ENCODE measurements at regions not wholly inside any gene's neighbourhood (a gene's known extent, or its start where the extent isn't known, plus 50 kb on each side); places are given as distances from the start of the nearest gene placed in this dataset.

DNA sequence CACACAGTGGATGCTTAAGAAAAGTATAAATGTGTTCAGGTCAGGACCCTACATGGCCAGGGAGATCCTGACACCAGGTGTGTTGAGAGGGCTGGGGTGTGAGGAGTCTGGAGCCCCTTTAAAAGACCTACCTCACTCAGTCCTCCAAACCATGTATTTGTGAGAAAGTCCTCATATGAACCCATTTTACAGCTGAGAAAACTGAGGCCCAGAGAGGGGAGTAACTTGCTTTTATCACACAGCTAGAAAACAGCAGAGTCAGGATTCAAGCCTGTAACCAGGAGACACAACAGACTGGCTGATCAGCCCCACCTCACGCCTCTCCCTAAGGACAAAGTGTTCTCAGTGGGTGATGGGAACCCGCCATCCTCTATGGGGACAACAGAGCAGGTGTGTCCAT lies 706.7 kb downstream of the PTPRU start:
- no peak overlapping the region for H3K4me3 ChIP-seq (ENCODE audit: low read depth, low read length)
- in situ Hi-C loops (cut with HindIII; ENCODE audit: low sequenced_read_pairs) = no loop called here
- no peak for DNase-seq (ENCODE audit: low read depth)
- TF ChIP-seq CTCF (IDR thresholded peaks at IDR 0.05; ENCODE audit: low read depth, low read length, missing control alignments) = no peak

- DNase-seq (ENCODE audit: low read depth) = no peak
- TF ChIP-seq CTCF (IDR thresholded peaks at IDR 0.05; ENCODE audit: low read depth, low read length, missing control alignments) = no peak
- in situ Hi-C loops (cut with HindIII; ENCODE audit: low sequenced_read_pairs) = no loop called here
- H3K4me3 ChIP-seq (ENCODE audit: low read depth, low read length) = no peak overlapping the region
Observed at GRCh38 chr1:29939079-29939478, 702.8 kb downstream of the PTPRU start.

GRCh38 chr1:29937356-29937755 lies 701.0 kb downstream of the PTPRU start:
- no peak for DNase-seq (ENCODE audit: low read depth)
- H3K4me3 ChIP-seq (ENCODE audit: low read depth, low read length) = no peak overlapping the region
- no peak for TF ChIP-seq CTCF (IDR thresholded peaks at IDR 0.05; ENCODE audit: low read depth, low read length, missing control alignments)
- in situ Hi-C loops (cut with HindIII; ENCODE audit: low sequenced_read_pairs) = no loop called here

DNA sequence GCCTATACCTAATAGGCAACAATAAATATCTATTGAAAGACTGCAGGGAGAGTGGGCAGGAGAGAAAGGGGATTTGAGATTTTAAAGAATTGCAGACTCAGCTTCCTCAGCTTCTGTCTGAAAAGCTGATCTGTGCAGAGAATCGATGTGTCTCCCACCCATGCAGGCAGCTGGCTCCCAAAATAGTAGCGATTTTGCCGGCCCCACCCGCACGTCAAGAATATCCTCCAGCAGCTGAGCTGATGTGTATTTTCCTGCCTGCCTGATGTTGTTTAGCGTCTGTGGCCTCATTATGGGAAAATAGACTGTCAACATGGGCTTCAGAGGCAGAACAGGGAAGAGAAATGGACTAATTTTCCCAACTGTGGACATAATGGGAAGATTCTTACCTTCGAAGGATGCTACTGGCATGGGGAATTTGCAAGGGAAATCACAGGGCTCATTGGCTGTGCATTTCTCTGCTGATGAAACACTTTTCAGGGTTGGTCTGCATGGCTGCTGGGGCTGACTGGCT lies 699.8 kb downstream of the PTPRU start:
- TF ChIP-seq CTCF (IDR thresholded peaks at IDR 0.05; ENCODE audit: low read depth, low read length, missing control alignments) = no peak
- no peak overlapping the region for H3K4me3 ChIP-seq (ENCODE audit: low read depth, low read length)
- in situ Hi-C loops (cut with HindIII; ENCODE audit: low sequenced_read_pairs) = no loop called here
- no peak for DNase-seq (ENCODE audit: low read depth)

DNA sequence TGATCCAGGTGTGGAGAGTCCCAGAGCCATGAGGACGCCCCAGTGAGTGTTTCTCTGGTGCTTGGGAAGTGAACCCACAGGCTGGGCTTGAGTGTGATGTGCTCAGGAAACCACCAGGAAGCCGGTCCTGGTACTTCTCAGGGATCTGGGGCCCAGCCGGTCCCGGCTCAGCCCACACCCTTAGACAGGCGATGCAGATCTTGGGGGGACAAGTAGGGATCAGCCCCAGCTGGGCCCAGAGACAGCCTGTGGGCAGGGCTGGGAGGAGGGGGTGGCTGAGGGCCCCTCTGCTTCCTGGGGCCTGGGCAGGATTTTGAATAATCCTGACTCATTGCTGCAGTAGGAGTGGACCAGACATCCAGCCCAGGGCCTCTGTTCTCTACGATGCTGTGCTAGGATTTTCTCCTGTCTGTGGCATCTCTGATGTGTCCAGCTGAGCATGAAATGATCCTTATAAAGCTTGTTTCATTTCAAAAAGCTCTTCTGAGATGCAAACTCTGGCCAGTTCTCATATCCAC lies 698.0 kb downstream of the PTPRU start:
- H3K4me3 ChIP-seq (ENCODE audit: low read depth, low read length) = no peak overlapping the region
- no peak for DNase-seq (ENCODE audit: low read depth)
- no peak for TF ChIP-seq CTCF (IDR thresholded peaks at IDR 0.05; ENCODE audit: low read depth, low read length, missing control alignments)
- in situ Hi-C loops (cut with HindIII; ENCODE audit: low sequenced_read_pairs) = no loop called here

DNA sequence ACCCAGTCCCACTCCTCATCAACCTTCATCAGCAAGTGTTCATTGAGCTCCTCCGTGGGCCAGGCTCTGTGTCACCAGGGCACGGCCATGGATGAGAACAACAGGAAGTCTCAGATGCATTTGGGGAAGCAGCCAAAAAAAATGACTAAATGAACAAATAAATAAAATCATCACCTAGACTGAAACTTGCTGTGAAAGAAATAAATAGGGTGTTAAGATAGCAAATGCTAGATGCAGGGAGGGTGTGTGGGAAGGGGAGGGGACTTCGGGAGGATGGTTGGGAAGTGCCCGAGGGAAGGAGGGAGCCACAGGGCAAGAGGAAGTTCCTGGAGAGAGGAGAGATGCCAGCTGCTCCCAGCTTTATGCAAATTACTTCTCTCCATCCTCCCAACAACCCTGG lies 696.7 kb downstream of the PTPRU start:
- TF ChIP-seq CTCF (IDR thresholded peaks at IDR 0.05; ENCODE audit: low read depth, low read length, missing control alignments) = no peak
- in situ Hi-C loops (cut with HindIII; ENCODE audit: low sequenced_read_pairs) = no loop called here
- no peak for DNase-seq (ENCODE audit: low read depth)
- no peak overlapping the region for H3K4me3 ChIP-seq (ENCODE audit: low read depth, low read length)
